HG03103 (cell line): ENCODE measurements at regions not wholly inside any gene's neighbourhood (a gene's known extent, or its start where the extent isn't known, plus 50 kb on each side); places are given as distances from the start of the nearest gene placed in this dataset.
"Not testable (repeated sequence)": the region's sequence is repeated elsewhere in the genome, so short reads cannot be mapped to it uniquely, and the experiment has no call there.

Experiments used
- ATAC-seq: cut with Tn5 transposase; IDR thresholded peaks from one replicate; pipeline ENCODE4 v1.9.1; 2021; ENCODE audit warnings: low read depth; ENCODE audit not compliant: unreplicated experiment

GRCh38 chr10:121312587-121312986, 285.7 kb downstream of the FGFR2 start:
- ATAC-seq = no peak

GRCh38 chr10:121313119-121313875, 284.9 kb downstream of the FGFR2 start:
- no peak for ATAC-seq

- no peak for ATAC-seq
Measured at GRCh38 chr10:121316432-121316831, 281.8 kb downstream of the FGFR2 start.

- no peak for ATAC-seq
Measured at GRCh38 chr10:121317374-121317773, 280.9 kb downstream of the FGFR2 start.

GRCh38 chr10:121322046-121322445, 276.2 kb downstream of the FGFR2 start:
- no peak for ATAC-seq

- ATAC-seq = no peak
Measured at GRCh38 chr10:121322776-121323175, 275.5 kb downstream of the FGFR2 start.

- no peak for ATAC-seq
Measured at GRCh38 chr10:121323443-121323842, 274.8 kb downstream of the FGFR2 start.

- ATAC-seq = no peak
Measured at GRCh38 chr10:121324678-121325213, 273.5 kb downstream of the FGFR2 start.

- no peak for ATAC-seq
Measured at GRCh38 chr10:121325490-121326231, 272.6 kb downstream of the FGFR2 start.

GRCh38 chr10:121326905-121327304, 271.3 kb downstream of the FGFR2 start:
- ATAC-seq = no peak

GRCh38 chr10:121327727-121328126, 270.5 kb downstream of the FGFR2 start:
- ATAC-seq = no peak

GRCh38 chr10:121329631-121330030, 268.6 kb downstream of the FGFR2 start:
- ATAC-seq = not testable (repeated sequence)

GRCh38 chr10:121330563-121330962, 267.7 kb downstream of the FGFR2 start:
- ATAC-seq = no peak

- no peak for ATAC-seq
Measured at GRCh38 chr10:121332353-121332752, 265.9 kb downstream of the FGFR2 start.

- no peak for ATAC-seq
Measured at GRCh38 chr10:121332829-121333765, 265.1 kb downstream of the FGFR2 start.

GRCh38 chr10:121335386-121335925, 262.8 kb downstream of the FGFR2 start:
- no peak for ATAC-seq

- ATAC-seq = no peak
Measured at GRCh38 chr10:121337427-121337826, 260.8 kb downstream of the FGFR2 start.

- ATAC-seq = no peak
Measured at GRCh38 chr10:121338206-121338980, 259.9 kb downstream of the FGFR2 start.

- no peak for ATAC-seq
Measured at GRCh38 chr10:121339114-121339513, 259.1 kb downstream of the FGFR2 start.
